Activated CD4-positive, alpha-beta T cell treated with anti-CD3 and anti-CD28 coated beads, Interleukin-2, amount 50 U/mL, for 1 hour (primary cell): ENCODE measurements at regions not wholly inside any gene's neighbourhood (a gene's known extent, or its start where the extent isn't known, plus 50 kb on each side); places are given as distances from the start of the nearest gene placed in this dataset.

Experiments used
- DNase-seq: peaks from one replicate; pipeline ENCODE4 v3.0.0-alpha.2; 2020

- DNase-seq = no peak
These were observed 337.5 kb upstream of the TENM3 start for GRCh38 chr4:181905708-181906107.

DNA sequence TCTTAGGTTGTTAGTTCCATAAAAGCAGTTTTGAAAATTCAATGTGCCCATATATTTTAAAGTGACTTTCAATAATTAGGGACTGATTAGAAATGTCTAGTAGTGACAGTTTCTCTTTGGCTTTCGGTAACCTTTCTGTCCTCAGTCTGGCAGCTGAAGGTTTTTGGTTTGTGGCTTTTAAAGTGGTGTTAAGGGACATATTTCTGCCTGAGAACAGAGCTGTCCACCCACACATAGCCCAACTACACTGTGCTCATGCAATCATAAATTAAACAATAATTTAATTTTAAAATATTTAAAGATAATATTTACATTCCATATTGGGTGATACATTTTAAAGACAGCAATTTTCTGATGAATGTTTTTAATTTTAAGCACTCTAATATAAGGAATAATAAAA, 335.0 kb upstream of the TENM3 start:
- no peak for DNase-seq

GRCh38 chr4:181909368-181909767, 333.8 kb upstream of the TENM3 start:
- no peak for DNase-seq

- DNase-seq = no peak
These were observed 331.8 kb upstream of the TENM3 start for GRCh38 chr4:181911420-181911819.

- no peak for DNase-seq
These were observed 309.7 kb upstream of the TENM3 start for GRCh38 chr4:181933471-181933870.

GRCh38 chr4:181938631-181939030, 304.6 kb upstream of the TENM3 start:
- no peak for DNase-seq

DNA sequence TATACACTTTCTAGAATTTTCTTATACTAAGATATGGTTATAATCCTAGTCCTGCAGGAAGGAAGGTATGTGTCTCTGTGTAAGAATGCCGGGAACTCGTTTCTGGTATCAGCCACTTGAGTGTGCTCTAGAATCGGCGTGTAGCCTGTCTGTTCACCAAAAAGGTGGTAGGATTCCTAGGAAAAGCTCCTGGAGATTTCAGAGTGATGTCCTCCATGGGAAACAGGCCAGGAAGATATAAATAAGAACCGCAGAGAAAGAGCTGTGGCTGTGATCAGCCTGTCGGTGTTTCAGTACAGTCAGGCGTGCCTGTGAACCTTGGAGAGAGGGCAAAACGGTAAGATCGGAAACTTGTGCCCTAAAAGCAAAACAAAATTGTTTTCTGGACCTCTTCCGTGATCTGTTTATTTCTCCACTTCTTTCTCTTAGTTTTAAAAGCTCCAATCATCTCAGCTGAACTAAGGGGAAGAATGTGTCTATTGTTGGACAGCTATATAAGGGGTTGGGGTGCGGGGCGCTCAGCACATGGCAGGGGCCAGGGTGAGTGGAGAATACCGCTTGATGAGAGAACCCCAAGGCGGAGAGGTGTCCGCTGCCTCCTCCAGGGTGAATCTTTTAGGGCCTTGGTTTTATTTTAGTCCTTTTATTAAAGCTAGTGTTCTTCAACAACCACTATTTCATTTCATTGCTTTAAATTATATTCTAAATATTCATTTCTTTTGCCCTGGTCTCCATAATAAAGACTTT, 303.8 kb upstream of the TENM3 start:
- no peak for DNase-seq

- no peak for DNase-seq
These were observed 298.7 kb upstream of the TENM3 start for GRCh38 chr4:181944527-181944926.

- no peak for DNase-seq
These were observed 296.3 kb upstream of the TENM3 start for GRCh38 chr4:181946902-181947301.

GRCh38 chr4:181948839-181949382, 294.3 kb upstream of the TENM3 start:
- no peak for DNase-seq

DNA sequence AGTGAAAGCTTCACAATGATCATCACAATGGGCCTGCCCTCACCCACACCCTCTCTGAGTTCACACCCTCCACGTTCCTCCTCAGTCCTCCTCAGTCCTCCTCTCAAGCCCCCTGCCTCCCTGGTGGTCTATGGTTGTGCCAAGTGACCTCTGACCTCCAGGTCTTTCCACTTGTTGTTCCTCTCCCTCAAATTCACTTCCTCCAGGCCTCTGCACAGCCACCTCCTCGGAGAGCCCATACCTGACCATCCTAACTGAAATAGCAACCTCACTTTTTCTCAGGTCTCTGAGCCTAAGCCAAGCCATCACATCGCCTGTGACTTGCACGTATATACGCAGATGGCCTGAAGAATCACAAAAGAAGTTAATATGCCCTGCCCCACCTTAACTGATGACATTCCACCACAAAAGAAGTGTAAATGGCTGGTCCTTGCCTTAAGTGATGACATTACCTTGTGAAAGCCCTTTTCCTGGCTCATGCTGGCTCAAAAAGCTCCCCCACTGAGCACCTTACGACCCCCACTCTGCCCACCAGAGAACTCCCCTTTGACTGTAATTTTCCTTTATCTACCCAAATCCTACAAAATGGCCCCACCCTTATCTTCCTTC, 293.4 kb upstream of the TENM3 start:
- DNase-seq = no peak

DNA sequence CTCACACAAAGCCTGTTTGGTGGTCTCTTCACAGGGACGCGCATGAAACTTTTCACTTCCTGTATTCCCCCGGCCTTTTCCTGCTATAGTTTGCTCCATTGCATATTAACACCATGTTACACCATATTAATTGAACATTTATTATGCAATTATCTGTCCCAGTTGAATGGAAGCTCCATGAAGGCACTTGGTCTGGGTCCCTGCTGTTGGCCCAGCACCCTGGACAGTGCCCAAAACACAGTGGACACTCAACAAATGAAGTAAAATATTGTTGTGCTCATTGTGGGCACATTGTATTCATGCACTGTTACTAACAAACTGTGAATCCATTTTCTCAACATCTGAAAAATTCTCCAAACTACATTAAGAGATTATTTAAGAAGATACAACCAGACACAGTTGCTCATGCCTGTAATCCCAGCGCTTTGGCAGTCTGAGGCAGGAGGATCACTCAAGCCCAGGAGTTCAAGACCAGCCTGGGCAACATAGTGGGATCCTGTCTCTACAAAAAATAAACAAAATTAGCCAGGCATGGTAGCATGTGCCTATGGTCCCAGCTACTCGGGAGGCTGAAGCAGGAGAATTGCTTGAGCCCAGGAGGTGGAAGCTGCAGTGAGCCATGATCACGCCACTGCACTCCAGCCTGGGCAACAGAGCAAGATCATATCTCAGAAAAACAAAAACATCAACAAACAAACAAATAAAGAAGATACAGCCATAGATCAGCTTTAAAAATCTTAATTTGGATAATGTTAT, 292.7 kb upstream of the TENM3 start:
- DNase-seq = no peak

DNA sequence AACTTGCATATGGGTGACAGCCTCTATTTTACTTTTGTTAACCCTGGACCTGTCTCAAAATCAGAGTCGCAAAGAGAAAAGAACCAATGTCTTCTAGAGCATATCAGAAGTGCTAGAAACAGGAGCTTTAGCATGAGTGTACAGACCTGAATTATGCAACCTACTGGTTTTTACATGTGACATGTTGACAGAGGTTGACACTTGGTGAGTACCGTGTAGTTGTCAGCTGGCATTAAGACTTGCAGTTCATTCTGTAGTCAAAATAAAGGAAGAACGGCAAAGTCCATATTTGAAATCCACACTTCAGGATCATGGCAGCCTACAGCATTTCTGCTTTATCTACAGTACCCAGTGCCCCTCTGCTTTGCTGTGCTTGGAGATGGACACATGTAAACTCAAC, 291.9 kb upstream of the TENM3 start:
- DNase-seq = no peak

DNA sequence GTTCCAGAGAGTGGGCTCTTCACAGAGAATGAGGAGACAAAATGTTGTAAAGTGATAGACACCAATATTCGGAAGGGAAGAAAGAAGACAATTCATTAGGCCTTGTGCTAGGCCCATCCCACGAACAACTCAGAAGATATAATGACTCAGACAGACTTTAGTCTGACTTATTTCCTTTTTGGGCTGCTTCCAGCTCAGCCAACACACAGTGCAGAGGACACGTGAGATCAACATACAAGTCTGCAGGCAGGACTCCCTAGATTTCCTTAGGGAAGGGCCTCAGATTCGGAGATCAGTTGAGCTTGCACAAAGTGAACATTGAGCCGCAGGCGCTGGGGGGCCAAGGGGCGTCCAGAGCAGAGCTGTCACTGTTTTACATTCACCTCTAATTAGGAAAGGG, 290.7 kb upstream of the TENM3 start:
- DNase-seq = no peak

DNA sequence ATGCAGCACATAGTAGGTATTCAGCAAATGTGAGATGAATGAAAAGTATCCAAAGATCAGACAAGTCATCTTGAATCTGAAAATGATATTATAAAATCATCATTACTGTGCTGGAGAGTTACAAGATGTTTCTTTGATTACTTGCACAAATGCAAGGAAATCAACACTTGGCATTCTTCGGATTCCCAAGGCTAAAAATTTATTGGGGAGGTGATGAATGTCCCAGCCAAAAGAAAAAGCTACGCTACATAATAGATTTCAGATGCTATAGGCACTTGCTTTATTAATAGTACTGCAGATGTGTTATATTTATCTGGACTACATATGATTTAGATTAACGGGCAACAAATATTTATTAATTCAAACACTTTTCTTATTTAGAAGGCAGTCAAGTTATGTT, 286.7 kb upstream of the TENM3 start:
- no peak for DNase-seq

DNA sequence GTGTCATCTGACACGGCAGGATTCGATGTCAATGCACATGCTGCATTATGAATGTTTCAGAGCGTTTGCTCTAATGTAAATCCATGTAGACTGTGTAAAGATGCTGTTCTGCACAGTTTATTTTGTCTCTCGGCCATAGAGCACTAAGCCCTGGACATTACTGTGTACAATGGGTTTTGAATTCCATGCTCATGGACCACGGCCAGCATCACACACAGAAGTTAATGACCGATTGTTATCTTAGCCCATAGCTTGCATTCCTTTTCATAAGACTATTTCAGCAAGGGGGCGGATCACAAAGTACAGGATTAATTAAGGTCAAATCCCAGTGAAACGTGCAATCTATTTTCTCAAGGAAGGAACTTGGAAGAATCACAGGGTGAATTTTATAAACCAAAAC, 286.1 kb upstream of the TENM3 start:
- DNase-seq = no peak

DNA sequence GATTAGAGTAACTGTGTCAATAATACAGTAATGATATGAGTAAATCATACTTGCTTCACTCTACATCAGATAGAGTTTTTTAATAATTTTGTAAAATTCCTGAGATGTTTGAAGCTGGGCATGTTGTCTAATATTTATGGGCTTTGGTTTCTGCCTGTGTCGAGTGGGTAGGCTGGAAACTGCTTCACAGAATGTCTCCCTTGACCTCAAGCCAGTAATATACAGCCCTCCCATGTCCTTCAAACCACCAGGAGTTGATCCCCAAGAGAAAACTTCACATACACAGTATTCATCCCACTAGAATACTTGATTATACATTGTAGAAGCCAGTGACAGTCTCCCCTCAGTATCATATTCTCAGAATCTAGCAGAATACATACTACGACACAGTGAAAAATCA, 284.8 kb upstream of the TENM3 start:
- DNase-seq = no peak

GRCh38 chr4:181959121-181959520, 284.1 kb upstream of the TENM3 start:
- DNase-seq = no peak

DNA sequence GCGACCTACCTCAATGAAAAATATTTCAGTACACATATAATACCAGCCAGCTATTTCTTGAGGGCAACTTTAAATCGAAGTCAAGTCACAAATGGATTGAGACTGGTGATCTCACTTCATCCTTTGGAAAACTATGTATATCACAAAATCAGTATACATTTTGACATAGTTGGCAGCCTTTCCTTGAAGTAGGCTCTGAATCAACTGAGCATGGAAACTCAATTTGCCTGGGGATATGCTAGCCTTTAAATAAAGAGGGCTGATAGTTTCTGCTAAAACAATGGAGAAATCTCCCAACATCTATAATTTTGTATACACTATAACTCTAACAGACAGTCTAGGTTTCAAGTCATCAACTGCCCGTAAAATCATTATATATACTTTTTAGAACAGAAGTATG, 282.8 kb upstream of the TENM3 start:
- no peak for DNase-seq

GRCh38 chr4:181962321-181962720, 280.9 kb upstream of the TENM3 start:
- DNase-seq = no peak

DNA sequence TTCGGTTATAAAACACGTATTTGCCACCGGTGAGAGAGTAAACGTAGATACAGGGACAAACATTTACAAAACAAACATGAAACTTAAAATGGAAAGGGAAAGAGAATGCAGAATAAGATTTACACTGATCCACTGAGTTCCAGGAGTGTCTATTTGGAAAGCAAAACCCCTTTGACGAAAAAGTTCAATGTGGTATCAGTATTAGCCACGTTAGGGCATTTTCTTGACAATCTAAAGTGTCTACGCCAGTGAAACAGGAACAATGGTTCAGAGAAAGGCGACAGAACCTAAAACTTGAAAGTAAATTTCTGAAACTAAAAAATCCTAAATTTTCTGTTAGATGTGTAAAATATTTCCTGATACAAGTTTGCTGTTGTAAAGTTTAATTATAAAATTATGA, 278.5 kb upstream of the TENM3 start:
- DNase-seq = no peak

DNA sequence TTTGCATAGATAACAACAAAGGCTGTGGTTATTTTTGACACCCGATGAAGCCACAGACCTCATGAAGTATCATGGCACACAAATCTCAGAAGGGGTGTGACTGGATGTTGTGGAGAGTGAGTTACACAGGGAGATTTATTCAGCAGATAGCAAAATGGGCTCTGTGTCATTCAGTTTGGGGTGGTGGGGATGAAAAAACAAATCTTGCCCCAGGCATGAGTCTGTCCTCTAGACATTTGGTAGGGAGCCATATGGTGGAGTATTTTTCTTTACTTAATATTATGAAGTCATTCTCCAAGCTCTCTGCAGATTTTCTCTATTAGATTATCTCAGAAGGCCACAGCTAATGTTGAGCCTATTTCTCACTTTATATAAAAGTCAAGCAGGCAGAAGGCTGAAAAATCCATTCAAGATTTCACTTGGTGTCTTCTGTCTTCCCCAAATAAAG, 277.1 kb upstream of the TENM3 start:
- DNase-seq = no peak

- no peak for DNase-seq
These were observed 275.8 kb upstream of the TENM3 start for GRCh38 chr4:181967401-181967800.

DNA sequence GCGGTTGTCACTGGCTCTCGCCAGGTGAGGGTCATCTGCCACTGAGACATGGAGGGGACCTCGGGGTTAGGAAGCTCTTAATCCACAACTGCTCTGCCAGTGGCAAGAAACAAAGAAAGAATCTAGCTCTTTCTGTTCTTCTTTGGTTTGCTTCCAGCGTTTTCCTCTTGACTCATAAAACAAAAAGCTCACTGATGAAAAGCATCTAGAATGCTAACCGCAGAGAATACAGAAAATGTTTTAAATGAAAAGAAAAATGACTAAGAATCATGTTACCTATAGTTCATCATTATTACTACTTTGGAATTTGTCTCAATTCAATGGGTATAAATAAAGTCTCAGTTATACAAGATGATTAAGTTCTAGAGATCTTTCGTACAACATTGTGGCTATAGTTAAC, 274.8 kb upstream of the TENM3 start:
- DNase-seq = no peak
